PC-9 (cell line): ENCODE measurements at regions not wholly inside any gene's neighbourhood (a gene's known extent, or its start where the extent isn't known, plus 50 kb on each side); places are given as distances from the start of the nearest gene placed in this dataset.

Experiments
- BruUV-seq: library from RNA; stranded (reverse); fragments of 400-500 nt; replicated peaks from 2 replicates; lab custom pipeline; 2021; lab: Mats Ljungman, UMichigan
- CTCF ChIA-PET: fragments of 300-600 bp; sonication (Branson Sonifier 250); formaldehyde crosslinking; loops from one replicate; lab custom pipeline; 2022; ENCODE audit warnings: antibody characterized with exemption; lab: Charles Lee
- POLR2A ChIA-PET: fragments of 300-600 bp; sonication (Branson Sonifier 250); formaldehyde crosslinking; loops from one replicate; lab custom pipeline; 2022; ENCODE audit warnings: antibody characterized with exemption; ENCODE audit not compliant: unreplicated experiment; lab: Charles Lee
- DNase-seq, 2 experiments: peaks; one replicate each; pipeline versions ENCODE4 v3.0.0 to v3.0.0-alpha.2; 2015 to 2022; ENCODE audit warnings: mixed read lengths in 1 of 2
- H2AFZ ChIP-seq: fragments of 200-600 bp; sonication (generic); 2 replicates; pipeline ENCODE4 v1.8.1; 2017; ENCODE audit warnings: antibody characterized with exemption
- H3F3A ChIP-seq: fragments of 200-600 bp; sonication (generic); 2 replicates; pipeline ENCODE4 v1.8.1; 2017; ENCODE audit warnings: antibody characterized with exemption, mild to moderate bottlenecking, low read depth; ENCODE audit not compliant: insufficient read depth
- H3K27ac ChIP-seq: fragments of 200-600 bp; sonication (generic); 2 replicates; pipeline ENCODE4 v1.6.1; 2016; ENCODE audit warnings: mixed run types
- H3K27me3 ChIP-seq: fragments of 200-600 bp; sonication (generic); 2 replicates; pipeline ENCODE4 v1.6.1; 2016; ENCODE audit warnings: low read depth, mixed run types; ENCODE audit not compliant: insufficient read depth
- H3K36me3 ChIP-seq: fragments of 200-600 bp; sonication (generic); 2 replicates; pipeline ENCODE4 v1.6.1; 2016; ENCODE audit warnings: low read depth, mixed run types
- H3K4me1 ChIP-seq: fragments of 200-600 bp; sonication (generic); replicated peaks from 2 replicates; pipeline ENCODE4 v1.6.1; 2016; ENCODE audit warnings: mixed run types; ENCODE audit not compliant: insufficient read depth
- H3K4me2 ChIP-seq: fragments of 200-600 bp; sonication (generic); 2 replicates; pipeline ENCODE4 v1.6.1; 2017; ENCODE audit warnings: mixed run types
- H3K4me3 ChIP-seq: fragments of 200-600 bp; sonication (generic); 2 replicates; pipeline ENCODE4 v1.6.1; 2016; ENCODE audit warnings: mixed run types
- H3K79me2 ChIP-seq: fragments of 200-600 bp; sonication (generic); 2 replicates; pipeline ENCODE4 v1.6.1; 2017; ENCODE audit warnings: low read depth, mixed run types
- H3K9me2 ChIP-seq: fragments of 200-600 bp; sonication (generic); 2 replicates; pipeline ENCODE4 v1.8.1; 2017; ENCODE audit warnings: mild to moderate bottlenecking; ENCODE audit not compliant: insufficient read depth
- H3K9me3 ChIP-seq: fragments of 200-600 bp; sonication (generic); 2 replicates; pipeline ENCODE4 v1.8.1; 2016; ENCODE audit warnings: low read depth; ENCODE audit not compliant: insufficient read depth
- H4K20me1 ChIP-seq: fragments of 200-600 bp; sonication (generic); 2 replicates; pipeline ENCODE4 v1.8.1; 2017; ENCODE audit not compliant: insufficient read depth
- EZH2 ChIP-seq: fragments of 200-600 bp; sonication (generic); IDR thresholded peaks from 2 replicates; pipeline ENCODE4 v1.8.0; 2017; ENCODE audit warnings: antibody characterized with exemption, low read depth
- intact Hi-C: fragments of 100-400 bp; cut with micrococcal nuclease; formaldehyde crosslinking; loops from one replicate; pipeline ENCODE4 v1.10.0; 2022; ENCODE audit not compliant: unreplicated experiment
- TF ChIP-seq, protein P1 (sequence below): fragments of 200-600 bp; sonication (generic); conservative IDR thresholded peaks from 2 replicates; pipeline ENCODE4 v1.6.1; 2017; ENCODE audit warnings: mixed run types, antibody characterized with exemption, mild to moderate bottlenecking, moderate library complexity

DNA sequence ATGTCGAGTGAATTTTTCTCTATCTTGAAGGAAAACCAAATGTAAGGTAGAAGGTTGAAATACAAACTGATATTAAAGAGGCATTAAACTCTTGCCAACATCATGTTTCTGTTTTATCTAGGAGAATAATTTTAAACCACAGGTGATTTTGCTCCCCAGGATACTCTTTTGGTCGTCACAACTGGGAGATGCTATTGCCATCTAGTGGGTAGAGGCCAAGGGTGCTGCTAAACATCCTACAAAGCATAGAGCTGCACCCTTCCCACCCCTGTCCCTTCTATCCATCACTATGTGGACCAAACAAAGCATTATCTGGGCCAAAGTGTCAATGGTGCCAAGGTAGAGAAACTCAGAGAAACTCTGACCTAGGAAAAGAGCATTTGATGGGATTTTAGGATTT is 154.6 kb upstream of the MAGEB2 start:
- Histone ChIP-seq H2AFZ (no peak overlapping the region), H3K27ac (no peak overlapping the region), H3K4me2 (no peak overlapping the region), H3K9me2 (no peaks in the 10 kb centered on the region), H3K27me3 (no peaks in the 10 kb centered on the region), H3F3A (no peaks in the 10 kb centered on the region), H4K20me1 (no peaks in the 10 kb centered on the region), H3K4me1 (no peaks in the 10 kb centered on the region), H3K4me3 (no peak overlapping the region), H3K79me2 (no peaks in the 10 kb centered on the region), H3K36me3 (no peaks in the 10 kb centered on the region), H3K9me3 (no peaks in the 10 kb centered on the region)
- ChIA-PET CTCF (no interaction called here), POLR2A (no interaction called here)
- BruUV-seq, result no TSS peak
- intact Hi-C loops, result no loop called here
- DNase-seq, result no peak
- TF ChIP-seq, protein P1, sequence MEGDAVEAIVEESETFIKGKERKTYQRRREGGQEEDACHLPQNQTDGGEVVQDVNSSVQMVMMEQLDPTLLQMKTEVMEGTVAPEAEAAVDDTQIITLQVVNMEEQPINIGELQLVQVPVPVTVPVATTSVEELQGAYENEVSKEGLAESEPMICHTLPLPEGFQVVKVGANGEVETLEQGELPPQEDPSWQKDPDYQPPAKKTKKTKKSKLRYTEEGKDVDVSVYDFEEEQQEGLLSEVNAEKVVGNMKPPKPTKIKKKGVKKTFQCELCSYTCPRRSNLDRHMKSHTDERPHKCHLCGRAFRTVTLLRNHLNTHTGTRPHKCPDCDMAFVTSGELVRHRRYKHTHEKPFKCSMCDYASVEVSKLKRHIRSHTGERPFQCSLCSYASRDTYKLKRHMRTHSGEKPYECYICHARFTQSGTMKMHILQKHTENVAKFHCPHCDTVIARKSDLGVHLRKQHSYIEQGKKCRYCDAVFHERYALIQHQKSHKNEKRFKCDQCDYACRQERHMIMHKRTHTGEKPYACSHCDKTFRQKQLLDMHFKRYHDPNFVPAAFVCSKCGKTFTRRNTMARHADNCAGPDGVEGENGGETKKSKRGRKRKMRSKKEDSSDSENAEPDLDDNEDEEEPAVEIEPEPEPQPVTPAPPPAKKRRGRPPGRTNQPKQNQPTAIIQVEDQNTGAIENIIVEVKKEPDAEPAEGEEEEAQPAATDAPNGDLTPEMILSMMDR, result peak; percentile 43; the same call in 1 of the 2 replicates
- no peak for TF ChIP-seq EZH2

DNA sequence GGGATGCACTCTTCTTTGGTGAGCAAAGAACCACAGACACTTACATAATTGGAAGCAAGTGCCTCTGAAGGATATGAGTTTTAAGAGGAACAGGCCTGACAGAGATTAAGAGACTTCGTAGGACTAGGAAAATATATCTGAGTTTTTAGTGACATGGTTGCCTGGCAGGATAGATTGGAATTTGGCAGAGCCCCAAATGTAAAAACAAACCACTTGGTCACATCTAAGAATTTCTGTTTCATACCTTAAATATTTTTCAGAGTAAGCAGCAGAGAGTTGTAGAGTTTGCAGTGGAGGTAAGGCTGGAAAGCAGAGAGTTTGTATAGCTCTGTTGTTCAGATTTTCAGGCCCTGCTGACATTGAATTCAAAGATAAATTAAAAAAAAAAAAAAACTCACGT is 150.1 kb upstream of the MAGEB2 start:
- Histone ChIP-seq H3F3A (no peaks in the 10 kb centered on the region), H2AFZ (no peak overlapping the region), H3K4me3 (no peak overlapping the region), H3K4me1 (no peaks in the 10 kb centered on the region), H3K36me3 (no peaks in the 10 kb centered on the region), H3K9me2 (no peaks in the 10 kb centered on the region), H3K79me2 (no peaks in the 10 kb centered on the region), H3K27me3 (no peaks in the 10 kb centered on the region), H4K20me1 (no peaks in the 10 kb centered on the region), H3K4me2 (no peak overlapping the region), H3K9me3 (no peaks in the 10 kb centered on the region), H3K27ac (no peak overlapping the region)
- no peak for TF ChIP-seq EZH2
- TF ChIP-seq, protein P1, result no peak
- intact Hi-C loops, result no loop called here
- DNase-seq, result peak in 1 of 2 experiments; percentile 4
- ChIA-PET POLR2A (interaction anchor here (0.5 to 0.7 kb wide), 2 partner anchors 212 to 1156 kb away, joined by 3 to 4 read pairs; no protein-coding TSS in a partner anchor), CTCF (interaction anchor here (0.7 kb wide), 1 partner anchor 49 kb away, joined by 6 read pairs; no protein-coding TSS in a partner anchor)
- BruUV-seq, result no TSS peak

DNA sequence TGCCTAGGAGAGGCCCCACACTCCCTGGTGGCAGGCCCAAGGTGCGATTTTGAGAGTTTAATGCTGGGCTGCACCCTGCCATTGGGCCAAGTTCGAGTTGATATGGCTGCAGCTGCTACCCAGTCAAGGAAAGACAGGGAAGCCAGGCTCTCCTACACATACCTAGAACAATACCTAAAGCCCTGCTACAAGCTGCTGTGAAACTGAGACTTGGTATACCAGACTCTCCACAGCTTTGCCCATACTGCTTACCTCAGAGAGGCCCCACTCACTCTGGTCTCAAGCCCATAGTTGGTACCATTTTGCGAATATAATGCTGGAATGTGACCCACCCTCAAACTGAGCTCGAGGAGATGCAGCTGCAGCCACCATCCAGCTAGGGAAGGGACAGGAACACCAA is 147.7 kb upstream of the MAGEB2 start:
- DNase-seq, result no peak
- Histone ChIP-seq H4K20me1 (no peaks in the 10 kb centered on the region), H3K9me3 (no peaks in the 10 kb centered on the region), H3K27me3 (no peaks in the 10 kb centered on the region), H3K4me2 (no peak overlapping the region), H2AFZ (no peak overlapping the region), H3K27ac (no peak overlapping the region), H3F3A (no peaks in the 10 kb centered on the region), H3K4me3 (no peak overlapping the region), H3K79me2 (no peaks in the 10 kb centered on the region), H3K36me3 (no peaks in the 10 kb centered on the region), H3K4me1 (no peaks in the 10 kb centered on the region), H3K9me2 (no peaks in the 10 kb centered on the region)
- intact Hi-C loops, result no loop called here
- ChIA-PET POLR2A (no interaction called here), CTCF (no interaction called here)
- no TSS peak for BruUV-seq
- TF ChIP-seq, protein P1, result no peak
